ENCODE measurements at regions not wholly inside any gene's neighbourhood (a gene's known extent, or its start where the extent isn't known, plus 50 kb on each side); places are given as distances from the start of the nearest gene placed in this dataset.
"Not testable (repeated sequence)": the region's sequence is repeated elsewhere in the genome, so short reads cannot be mapped to it uniquely, and the experiment has no call there.

GRCh38 chr4:146104541-146104940 lies 71.0 kb upstream of the LSM6 start:
- Histone ChIP-seq H2AFZ (ENCODE audit: low read depth, low read length) (no peak overlapping the region), H4K20me1 (ENCODE audit: insufficient read depth) (no peaks in the 10 kb centered on the region), H3K9ac (ENCODE audit: low read length) (no peak overlapping the region), H3K9me2 (ENCODE audit: insufficient read depth, low read length) (no peaks in the 10 kb centered on the region), H3K4me3 (ENCODE audit: low read length) (no peak overlapping the region), H3K9me3 (ENCODE audit: low read length) (no peaks in the 10 kb centered on the region), H3K27me3 (ENCODE audit: insufficient read depth, low read depth, low read length) (no peaks in the 10 kb centered on the region), H3F3A (ENCODE audit: insufficient read depth, low read length, poor library complexity, severe bottlenecking) (no peaks in the 10 kb centered on the region), H3K79me2 (replicated peaks; ENCODE audit: insufficient read depth, low read length) (no peaks in the 10 kb centered on the region), H3K4me2 (ENCODE audit: low read length) (no peak overlapping the region), H3K36me3 (ENCODE audit: insufficient read depth, low read length) (no peaks in the 10 kb centered on the region), H3K27ac (ENCODE audit: low read length) (no peak overlapping the region)
- TF ChIP-seq TAF1 (IDR thresholded peaks at IDR 0.05; ENCODE audit: low read depth) (no peak), REST (IDR thresholded peaks at IDR 0.05; ENCODE audit: borderline replicate concordance) (no peak), SMC3 (conservative IDR thresholded peaks at IDR 0.05; ENCODE audit: poor library complexity) (no peak), EP300 (conservative IDR thresholded peaks at IDR 0.05; ENCODE audit: poor library complexity, severe bottlenecking) (no peak), EZH2 (IDR thresholded peaks at IDR 0.05; ENCODE audit: borderline replicate concordance, insufficient read depth, low read length, poor library complexity, severe bottlenecking) (no peak), POLR2AphosphoS5 (IDR thresholded peaks at IDR 0.05) (no peak), RAD21 (conservative IDR thresholded peaks at IDR 0.05) (no peak), MXI1 (conservative IDR thresholded peaks at IDR 0.05; ENCODE audit: poor library complexity, severe bottlenecking) (no peak), CTCF (IDR thresholded peaks at IDR 0.05; ENCODE audit: poor library complexity, severe bottlenecking) (no peak)

GRCh38 chr4:146104052-146104451 lies 71.5 kb upstream of the LSM6 start:
- H2AFZ ChIP-seq (ENCODE audit: low read depth, low read length); H4K20me1 ChIP-seq (ENCODE audit: insufficient read depth); H3K27me3 ChIP-seq (ENCODE audit: insufficient read depth, low read depth, low read length); H3K9me2 ChIP-seq (ENCODE audit: insufficient read depth, low read length); H3K9me3 ChIP-seq (ENCODE audit: low read length); H3K4me3 ChIP-seq (ENCODE audit: low read length); H3K4me2 ChIP-seq (ENCODE audit: low read length); H3K27ac ChIP-seq (ENCODE audit: low read length); H3K79me2 ChIP-seq (replicated peaks; ENCODE audit: insufficient read depth, low read length); H3F3A ChIP-seq (ENCODE audit: insufficient read depth, low read length, poor library complexity, severe bottlenecking); H3K36me3 ChIP-seq (ENCODE audit: insufficient read depth, low read length); H3K9ac ChIP-seq (ENCODE audit: low read length): not testable (repeated sequence)

GRCh38 chr4:146099585-146099984 lies 75.9 kb upstream of the LSM6 start:
- Histone ChIP-seq H3K9me2 (ENCODE audit: insufficient read depth, low read length) (no peaks in the 10 kb centered on the region), H2AFZ (ENCODE audit: low read depth, low read length) (no peak overlapping the region), H4K20me1 (ENCODE audit: insufficient read depth) (no peaks in the 10 kb centered on the region), H3K4me3 (ENCODE audit: low read length) (no peak overlapping the region), H3K36me3 (ENCODE audit: insufficient read depth, low read length) (no peaks in the 10 kb centered on the region), H3F3A (ENCODE audit: insufficient read depth, low read length, poor library complexity, severe bottlenecking) (no peaks in the 10 kb centered on the region), H3K27me3 (ENCODE audit: insufficient read depth, low read depth, low read length) (no peaks in the 10 kb centered on the region), H3K27ac (ENCODE audit: low read length) (no peak overlapping the region), H3K79me2 (replicated peaks; ENCODE audit: insufficient read depth, low read length) (no peaks in the 10 kb centered on the region), H3K9me3 (ENCODE audit: low read length) (no peaks in the 10 kb centered on the region), H3K4me2 (ENCODE audit: low read length) (no peak overlapping the region), H3K9ac (ENCODE audit: low read length) (no peak overlapping the region)
- TF ChIP-seq MXI1 (conservative IDR thresholded peaks at IDR 0.05; ENCODE audit: poor library complexity, severe bottlenecking): no peak
- no peak for TF ChIP-seq EP300 (conservative IDR thresholded peaks at IDR 0.05; ENCODE audit: poor library complexity, severe bottlenecking)
- no peak for TF ChIP-seq CTCF (IDR thresholded peaks at IDR 0.05; ENCODE audit: poor library complexity, severe bottlenecking)
- no peak for TF ChIP-seq TAF1 (IDR thresholded peaks at IDR 0.05; ENCODE audit: low read depth)
